ENCODE measurements at regions not wholly inside any gene's neighbourhood (a gene's known extent, or its start where the extent isn't known, plus 50 kb on each side); places are given as distances from the start of the nearest gene placed in this dataset.

DNA sequence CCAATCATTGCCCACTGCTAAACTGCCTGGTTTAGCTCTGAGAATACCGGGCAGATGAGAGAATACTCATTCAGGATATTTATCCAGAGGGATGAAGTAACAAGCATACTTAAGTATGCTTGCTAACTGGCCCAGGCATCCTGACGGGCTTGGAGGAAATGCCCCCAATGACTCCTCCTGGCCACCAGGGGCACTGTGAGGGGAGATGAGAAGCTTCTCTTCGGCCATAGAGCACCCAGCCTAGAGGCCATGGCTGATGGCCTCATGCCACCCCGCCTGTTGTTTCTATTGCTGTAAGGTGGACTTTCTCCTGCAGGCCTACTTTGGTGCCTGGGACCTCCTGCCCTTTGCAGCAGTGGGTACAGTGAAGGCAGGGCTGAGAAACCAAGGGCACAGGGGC is 134.5 kb upstream of the FSTL4 start:
- TF ChIP-seq, protein P1, sequence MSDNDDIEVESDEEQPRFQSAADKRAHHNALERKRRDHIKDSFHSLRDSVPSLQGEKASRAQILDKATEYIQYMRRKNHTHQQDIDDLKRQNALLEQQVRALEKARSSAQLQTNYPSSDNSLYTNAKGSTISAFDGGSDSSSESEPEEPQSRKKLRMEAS (IDR thresholded peaks at IDR 0.05), result peak; percentile 43
- TF ChIP-seq, protein P2, sequence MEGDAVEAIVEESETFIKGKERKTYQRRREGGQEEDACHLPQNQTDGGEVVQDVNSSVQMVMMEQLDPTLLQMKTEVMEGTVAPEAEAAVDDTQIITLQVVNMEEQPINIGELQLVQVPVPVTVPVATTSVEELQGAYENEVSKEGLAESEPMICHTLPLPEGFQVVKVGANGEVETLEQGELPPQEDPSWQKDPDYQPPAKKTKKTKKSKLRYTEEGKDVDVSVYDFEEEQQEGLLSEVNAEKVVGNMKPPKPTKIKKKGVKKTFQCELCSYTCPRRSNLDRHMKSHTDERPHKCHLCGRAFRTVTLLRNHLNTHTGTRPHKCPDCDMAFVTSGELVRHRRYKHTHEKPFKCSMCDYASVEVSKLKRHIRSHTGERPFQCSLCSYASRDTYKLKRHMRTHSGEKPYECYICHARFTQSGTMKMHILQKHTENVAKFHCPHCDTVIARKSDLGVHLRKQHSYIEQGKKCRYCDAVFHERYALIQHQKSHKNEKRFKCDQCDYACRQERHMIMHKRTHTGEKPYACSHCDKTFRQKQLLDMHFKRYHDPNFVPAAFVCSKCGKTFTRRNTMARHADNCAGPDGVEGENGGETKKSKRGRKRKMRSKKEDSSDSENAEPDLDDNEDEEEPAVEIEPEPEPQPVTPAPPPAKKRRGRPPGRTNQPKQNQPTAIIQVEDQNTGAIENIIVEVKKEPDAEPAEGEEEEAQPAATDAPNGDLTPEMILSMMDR (IDR thresholded peaks at IDR 0.05; ENCODE audit: control extremely low read depth in 1 of 3, insufficient read depth in 1 of 3, low read depth in 1 of 3, low read length in 3 of 3), result peak; percentile 43 to 68 (median 66)
- TF ChIP-seq SP2 (IDR thresholded peaks at IDR 0.05; ENCODE audit: low read length) (peak; percentile 64), EGR1 (IDR thresholded peaks at IDR 0.05; ENCODE audit: borderline replicate concordance, low read depth, low read length) (peak; percentile 51; the same call in 1 of the 2 replicates), KDM5A (IDR thresholded peaks at IDR 0.05; ENCODE audit: low read length) (no peak)
- TF ChIP-seq, protein P3, sequence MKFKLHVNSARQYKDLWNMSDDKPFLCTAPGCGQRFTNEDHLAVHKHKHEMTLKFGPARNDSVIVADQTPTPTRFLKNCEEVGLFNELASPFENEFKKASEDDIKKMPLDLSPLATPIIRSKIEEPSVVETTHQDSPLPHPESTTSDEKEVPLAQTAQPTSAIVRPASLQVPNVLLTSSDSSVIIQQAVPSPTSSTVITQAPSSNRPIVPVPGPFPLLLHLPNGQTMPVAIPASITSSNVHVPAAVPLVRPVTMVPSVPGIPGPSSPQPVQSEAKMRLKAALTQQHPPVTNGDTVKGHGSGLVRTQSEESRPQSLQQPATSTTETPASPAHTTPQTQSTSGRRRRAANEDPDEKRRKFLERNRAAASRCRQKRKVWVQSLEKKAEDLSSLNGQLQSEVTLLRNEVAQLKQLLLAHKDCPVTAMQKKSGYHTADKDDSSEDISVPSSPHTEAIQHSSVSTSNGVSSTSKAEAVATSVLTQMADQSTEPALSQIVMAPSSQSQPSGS (IDR thresholded peaks at IDR 0.05; ENCODE audit: low read length), result no peak
- Histone ChIP-seq H3K79me2 (ENCODE audit: control insufficient read depth in 1 of 2, insufficient read depth in 2 of 2, low read length in 2 of 2) (no peaks in the 10 kb centered on the region), H3K9ac (replicated peaks in 1 of 4; ENCODE audit: extremely low read depth in 1 of 4, low read depth in 3 of 4, low read length in 3 of 4) (no peak overlapping the region), H3K14ac (ENCODE audit: insufficient read length) (no peak overlapping the region), H3K4me2 (ENCODE audit: insufficient read depth in 1 of 2, low read depth in 2 of 2, low read length in 2 of 2) (no peak overlapping the region), H4K20me1 (replicated peaks in 1 of 2; ENCODE audit: control insufficient read depth in 1 of 2, insufficient read depth in 2 of 2, low read length in 2 of 2) (peaks cover 0 to 2% of the 10 kb centered on the region in 2 experiments), H3K79me1 (ENCODE audit: low read depth, low read length) (no peaks in the 10 kb centered on the region), H4K8ac (ENCODE audit: extremely low read depth, insufficient read depth, low read length) (peak overlapping the region; percentile 80; the same call in 1 of the 2 replicates), H4K5ac (ENCODE audit: insufficient read length, low read depth, low read length) (no peak overlapping the region), H3K27ac (ENCODE audit: low read depth, low read length) (no peak overlapping the region), H2AK5ac (ENCODE audit: low read depth, low read length) (no peak overlapping the region), H2BK12ac (ENCODE audit: low read depth, low read length) (no peak overlapping the region), H3K9me3 (ENCODE audit: insufficient read depth in 2 of 2, low read depth in 1 of 2, low read length in 1 of 2) (peaks cover 0 to 3% of the 10 kb centered on the region in 2 experiments; a peak in 2 of 4 replicates), H3K36me3 (ENCODE audit: control insufficient read depth in 2 of 4, insufficient read depth in 4 of 4, low read length in 3 of 4) (no peaks in the 10 kb centered on the region), H3K4me1 (replicated peaks in 1 of 4; ENCODE audit: control insufficient read depth in 3 of 4, insufficient read depth in 4 of 4, low read length in 3 of 4) (no peaks in the 10 kb centered on the region), H3K4me3 (ENCODE audit: extremely low read depth in 1 of 4, insufficient read depth in 2 of 4, low read depth in 3 of 4, low read length in 4 of 4) (no peak overlapping the region), H3K23me2 (ENCODE audit: low read depth, low read length) (no peaks in the 10 kb centered on the region), H2BK15ac (ENCODE audit: low read length) (no peak overlapping the region), H3K4ac (replicated peaks; ENCODE audit: insufficient read length, low read depth, low read length) (no peak overlapping the region), H2BK20ac (ENCODE audit: low read length) (no peak overlapping the region), H3K23ac (ENCODE audit: insufficient read length) (no peak overlapping the region), H3K18ac (ENCODE audit: extremely low read depth, low read length) (no peak overlapping the region), H2AFZ (ENCODE audit: low read length) (no peak overlapping the region), H2BK120ac (replicated peaks; ENCODE audit: low read depth, low read length) (no peak overlapping the region), H3K56ac (replicated peaks; ENCODE audit: insufficient read length, low read depth, low read length) (no peak overlapping the region), H2BK5ac (ENCODE audit: low read depth, low read length) (no peak overlapping the region), H3K27me3 (replicated peaks in 1 of 4; ENCODE audit: control insufficient read depth in 3 of 4, extremely low read depth in 1 of 4, insufficient read depth in 3 of 4, low read length in 3 of 4) (no peaks in the 10 kb centered on the region), H4K91ac (replicated peaks; ENCODE audit: insufficient read length, low read length) (no peak overlapping the region)
- CTCF ChIA-PET (ENCODE audit: partially characterized antibody), result interaction anchor here (0.7 to 3.5 kb wide), 14 partner anchors 9 to 325 kb away, joined by 3 to 12 read pairs (median 3); no protein-coding TSS in a partner anchor
- POLR2A ChIA-PET (ENCODE audit: partially characterized antibody), result no interaction called here
- FAIRE-seq (no peak), DNase-seq (ENCODE audit: low read depth in 1 of 2, low spot score in 2 of 2) (peak in 1 of 2 experiments; percentile 67)
- WGBS, 2 experiments (ENCODE audit: extremely low coverage in 1 of 2, insufficient coverage in 1 of 2, insufficient read length in 1 of 2, insufficient replicate concordance in 2 of 2, low coverage in 1 of 2, low lambda C conversion rate in 2 of 2, missing lambda C conversion rate in 1 of 2), result 83% methylated on average over 4 of the region's 4 CpGs; no CpG with 5 or more reads in 1 of the 2 experiments
